CD1c-positive myeloid dendritic cell (primary cell): ENCODE measurements at regions not wholly inside any gene's neighbourhood (a gene's known extent, or its start where the extent isn't known, plus 50 kb on each side); places are given as distances from the start of the nearest gene placed in this dataset.

ENCODE experiments used
- DNase-seq: peaks from one replicate; pipeline ENCODE4 v3.0.0-alpha.2; 2016; ENCODE audit errors: extremely low spot score

DNA sequence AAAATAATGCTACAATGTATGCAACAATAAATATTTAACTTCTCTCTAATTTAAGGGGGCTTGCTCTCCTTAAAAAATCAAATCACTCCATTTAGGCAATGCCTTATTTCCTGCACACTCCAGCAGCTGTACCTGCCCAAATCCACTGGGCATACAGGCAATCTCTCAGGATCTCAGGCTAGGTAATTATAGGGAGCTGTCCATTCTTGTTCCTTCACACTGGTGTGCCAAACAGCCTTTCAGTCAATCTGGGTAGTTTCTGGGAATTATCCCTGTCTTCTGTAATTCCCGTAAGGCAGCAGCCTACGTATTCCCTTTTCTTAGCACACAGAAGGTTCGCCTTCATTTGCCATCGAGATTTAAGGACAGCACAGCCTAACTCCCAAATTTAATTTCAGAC is 922.6 kb upstream of the SLIT2 start:
- no peak for DNase-seq

DNA sequence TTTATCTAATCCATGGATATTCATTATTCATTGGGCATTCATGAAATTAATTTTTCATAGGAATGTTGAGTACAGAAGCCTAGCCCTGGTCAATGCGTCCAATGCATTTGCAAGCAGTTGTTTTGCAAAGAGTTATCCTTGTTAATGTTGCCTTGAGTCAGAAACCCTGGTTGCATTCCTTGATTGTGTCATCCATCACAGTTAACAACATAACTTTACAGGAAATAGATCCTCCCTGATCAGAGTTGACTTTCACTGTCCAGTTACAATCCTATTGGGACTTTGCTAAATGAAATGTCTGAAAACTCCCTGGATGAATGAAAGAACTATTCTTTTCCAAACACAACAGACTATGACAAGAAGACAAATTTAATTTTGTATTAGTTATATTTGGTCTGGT is 924.3 kb upstream of the SLIT2 start:
- no peak for DNase-seq

DNA sequence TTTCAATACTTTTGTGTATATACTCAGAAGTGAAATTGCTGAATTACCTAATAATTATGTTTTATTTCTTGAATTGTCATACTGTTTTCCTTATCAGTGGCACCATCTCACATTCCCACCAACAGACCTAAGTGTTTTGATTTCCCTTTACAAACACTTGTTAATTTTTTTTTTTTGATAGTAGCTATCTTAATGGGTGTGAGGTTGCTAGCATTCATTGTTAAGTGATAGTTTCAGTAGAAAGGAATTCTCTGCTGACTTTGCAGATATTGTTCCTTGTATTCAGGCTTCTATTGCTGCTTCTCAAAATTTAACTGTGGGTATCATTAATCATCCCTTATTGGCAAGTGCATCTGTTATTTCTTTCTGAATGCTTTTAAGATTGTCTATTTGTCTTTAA is 927.5 kb upstream of the SLIT2 start:
- DNase-seq = no peak

DNA sequence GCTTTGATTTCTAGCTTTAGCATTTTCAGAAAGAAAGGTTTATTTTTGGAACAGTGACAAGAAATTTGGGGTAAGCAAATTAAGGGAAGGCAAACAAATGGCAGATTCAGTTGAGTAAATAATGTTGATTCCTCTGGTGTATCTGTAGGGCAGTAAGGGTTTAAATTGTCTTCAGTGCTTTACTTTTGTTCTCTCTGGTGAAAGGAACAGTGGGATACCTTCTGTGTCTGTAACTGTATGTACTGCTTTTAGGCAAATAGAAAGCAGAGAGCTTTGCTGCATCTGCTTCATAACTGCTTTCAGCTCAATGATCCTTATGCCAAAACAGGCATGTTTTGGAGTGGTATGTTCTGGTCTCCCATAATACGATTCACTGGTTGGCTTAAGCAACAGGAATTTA is 932.1 kb upstream of the SLIT2 start:
- DNase-seq = no peak

DNA sequence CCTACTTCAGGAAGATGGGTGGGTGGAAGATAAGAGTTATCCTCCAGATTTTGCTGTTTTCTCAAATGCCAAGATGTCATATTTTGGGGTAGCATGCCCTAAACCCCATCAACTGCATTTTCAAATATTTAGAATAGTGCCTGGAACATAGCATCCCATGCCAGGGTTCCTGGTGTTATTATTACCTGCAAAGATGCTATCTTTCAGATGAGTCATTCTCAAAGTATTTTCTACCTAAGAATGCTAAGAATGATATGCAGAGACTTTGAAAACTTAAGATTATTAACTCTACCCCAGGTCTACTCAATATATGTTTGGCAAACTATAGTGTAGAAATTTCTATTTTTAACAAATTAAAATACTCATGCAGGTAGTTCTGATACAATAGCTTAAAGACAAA is 934.3 kb upstream of the SLIT2 start:
- DNase-seq = no peak

DNA sequence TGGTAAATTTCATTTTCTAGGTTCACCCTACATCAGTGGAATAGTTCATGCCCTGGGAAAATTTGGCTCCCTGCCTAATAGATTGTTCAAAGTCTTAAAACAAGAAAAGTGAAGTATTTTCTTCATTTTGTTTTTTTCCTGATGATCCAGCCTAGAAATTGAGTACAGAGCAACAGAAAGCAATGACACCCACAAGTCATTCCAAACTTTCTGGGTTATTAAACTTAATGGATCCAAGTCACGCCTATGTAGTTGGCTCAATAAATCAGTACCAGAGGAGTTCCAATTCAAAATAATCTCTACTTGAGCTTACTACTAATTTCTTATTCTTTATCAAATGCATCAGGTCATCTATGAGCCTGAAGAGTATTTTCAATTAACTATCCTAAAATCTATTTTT is 937.6 kb upstream of the SLIT2 start:
- no peak for DNase-seq

DNA sequence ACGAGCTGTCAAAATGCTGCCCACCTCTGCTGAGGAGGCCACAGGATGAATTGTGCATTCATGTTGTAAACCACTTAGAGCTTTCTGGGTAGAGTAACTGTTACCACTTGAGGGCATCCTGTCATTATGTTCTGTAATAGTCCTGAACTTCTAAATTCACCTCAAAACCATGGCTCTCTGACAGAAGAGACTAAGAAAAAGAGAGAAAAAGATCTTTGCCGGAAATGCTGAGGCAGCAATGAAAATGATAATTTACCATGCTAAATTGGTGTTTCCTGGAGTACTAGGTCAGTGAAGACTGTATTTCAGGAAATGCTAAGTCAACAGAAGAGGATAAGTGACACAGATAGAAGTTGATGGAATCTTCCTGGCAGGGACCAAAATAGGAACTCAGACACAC is 942.3 kb upstream of the SLIT2 start:
- no peak for DNase-seq

DNA sequence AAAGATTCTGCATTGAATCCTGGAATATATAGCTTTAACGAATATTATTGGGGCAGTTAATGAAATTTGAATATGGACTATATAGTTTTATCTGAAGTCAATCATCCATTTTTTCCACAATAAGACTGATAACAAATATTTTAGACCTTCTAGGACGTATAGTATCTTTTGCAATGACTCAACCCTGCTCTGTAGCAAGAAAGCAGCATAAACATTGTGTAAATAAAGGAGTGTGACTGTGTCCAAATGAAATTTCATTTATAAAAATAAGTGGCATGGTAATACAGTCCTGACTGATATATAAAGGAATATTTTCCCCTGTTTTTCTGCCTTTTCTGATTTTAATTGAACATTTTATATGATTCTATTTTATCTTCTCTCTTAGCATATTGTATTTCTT is 947.7 kb upstream of the SLIT2 start:
- no peak for DNase-seq

DNA sequence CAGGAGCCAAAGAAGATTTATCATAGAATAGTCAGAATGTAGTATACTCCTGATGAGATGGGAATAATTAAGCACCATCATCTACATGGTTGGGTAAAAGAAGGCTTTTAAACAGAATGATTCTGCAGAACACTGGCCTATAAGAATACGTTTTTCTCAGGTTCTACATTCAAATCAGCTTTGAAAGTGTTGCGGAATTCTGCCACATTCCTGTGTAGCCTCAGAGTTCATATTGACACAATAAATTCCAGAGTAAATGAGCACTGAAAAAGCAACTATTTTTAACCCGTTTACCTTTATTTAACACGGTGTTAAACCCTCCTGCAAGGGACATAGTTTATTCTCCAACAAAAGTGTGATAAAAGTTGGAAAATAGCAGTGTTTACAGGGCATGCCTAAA is 950.2 kb upstream of the SLIT2 start:
- DNase-seq = no peak

DNA sequence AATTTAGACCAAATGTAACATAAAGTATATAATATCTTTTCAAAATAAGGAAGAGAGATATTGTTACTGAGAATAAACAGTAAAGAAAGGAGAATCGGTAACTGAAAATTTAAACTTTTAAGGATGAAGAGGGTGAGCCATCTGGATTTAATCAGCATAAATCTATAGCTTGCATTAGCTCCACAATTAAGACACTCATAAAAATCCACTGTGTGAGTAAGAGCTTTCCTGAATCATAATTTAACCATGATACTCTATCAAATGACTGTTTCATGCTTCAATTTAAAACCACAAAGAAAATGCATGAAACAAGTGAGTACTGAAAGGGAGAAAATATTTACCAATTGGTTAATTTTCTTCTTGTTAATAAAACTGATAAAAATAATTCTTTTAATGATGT is 951.5 kb upstream of the SLIT2 start:
- DNase-seq = no peak

DNA sequence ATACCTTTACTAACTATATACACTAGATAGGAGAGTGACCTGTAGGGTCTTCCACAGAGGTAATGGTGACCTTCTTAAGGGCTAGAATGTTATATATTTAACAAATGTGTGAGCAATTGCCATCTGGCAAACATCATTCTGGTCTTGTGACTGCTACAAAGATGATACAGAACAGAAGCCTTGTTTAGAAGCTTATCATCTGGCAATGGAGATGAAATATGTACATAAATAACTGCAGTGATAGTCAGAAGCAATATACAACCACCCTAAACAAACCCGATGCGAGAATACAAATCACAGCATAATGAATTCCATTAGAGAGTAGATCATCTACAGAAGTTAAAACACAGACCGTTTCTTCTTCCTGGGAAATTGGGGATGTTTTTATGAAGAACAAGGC is 952.7 kb upstream of the SLIT2 start:
- no peak for DNase-seq

DNA sequence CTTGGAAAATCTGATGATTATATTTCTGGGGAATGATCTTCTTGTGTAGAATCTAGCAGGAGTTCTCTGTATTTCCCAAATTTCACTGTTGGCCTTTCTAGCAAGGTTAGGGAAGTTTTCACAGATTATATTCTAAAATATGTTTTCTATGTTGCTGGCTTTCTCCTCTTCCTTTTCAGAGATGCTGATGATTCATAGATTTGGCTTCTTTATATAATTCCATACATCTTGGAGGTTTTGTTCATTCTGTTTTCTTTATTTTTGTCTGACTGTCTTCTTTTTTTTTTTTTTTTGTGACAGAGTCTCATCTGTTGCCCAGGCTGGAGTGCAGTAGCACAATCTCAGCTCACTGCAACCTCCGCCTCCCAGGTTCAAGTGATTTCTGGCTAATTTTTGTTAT is 957.9 kb upstream of the SLIT2 start:
- no peak for DNase-seq

DNA sequence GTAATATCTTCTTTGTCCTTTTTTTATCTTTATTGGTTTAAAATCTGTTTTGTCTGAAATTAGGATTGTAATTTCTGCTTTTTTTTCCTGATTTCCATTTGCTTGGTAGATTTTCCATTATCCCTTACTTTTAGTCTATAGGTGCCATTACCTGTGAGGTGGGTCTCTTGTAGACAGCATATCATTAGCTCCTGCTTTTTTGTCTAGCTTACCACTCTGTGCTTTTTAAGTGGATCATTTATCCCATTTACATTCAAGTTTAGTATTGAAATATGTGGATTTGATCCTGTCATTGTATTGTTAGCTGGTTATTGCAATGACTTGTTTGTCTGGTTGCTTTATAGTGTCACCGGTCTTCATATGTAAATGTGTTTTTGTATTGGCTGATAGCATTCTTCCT is 958.6 kb upstream of the SLIT2 start:
- no peak for DNase-seq

DNA sequence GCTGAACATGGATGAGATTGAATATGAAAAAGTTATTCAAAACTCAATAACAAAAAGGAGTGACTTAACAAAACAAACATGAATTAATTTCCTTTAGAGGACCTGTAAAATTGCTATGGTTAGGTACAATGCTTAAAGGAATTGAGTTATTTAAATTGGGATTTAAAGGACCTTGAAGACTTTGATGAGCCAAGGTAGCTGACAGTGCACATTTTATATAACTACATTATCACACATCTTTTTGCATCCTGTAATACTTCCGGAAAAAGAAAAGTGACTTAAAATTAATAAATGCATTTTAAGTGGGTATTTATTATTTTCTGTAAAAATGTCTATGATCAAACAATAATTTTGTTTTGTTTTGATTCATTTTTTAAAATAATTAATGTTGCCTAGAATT is 964.8 kb upstream of the SLIT2 start:
- DNase-seq = no peak

DNA sequence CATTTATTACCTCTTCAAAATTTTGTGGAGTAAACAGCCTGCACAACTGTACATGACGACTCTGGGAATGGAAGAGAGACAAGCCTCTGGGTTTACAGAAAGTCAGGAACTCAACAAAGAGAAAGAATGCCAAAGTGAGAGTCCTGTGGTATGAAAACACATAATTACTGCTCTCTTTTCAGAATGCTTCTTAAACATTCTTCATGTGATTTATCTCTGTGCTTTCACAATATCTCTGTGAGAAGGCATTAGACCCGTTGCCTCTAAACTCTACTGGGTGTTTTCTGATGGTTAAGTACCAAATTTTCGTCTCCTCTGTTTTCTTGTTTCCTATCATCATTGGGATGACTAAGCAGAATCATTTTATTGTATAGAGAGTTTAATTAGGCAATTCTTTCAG is 966.6 kb upstream of the SLIT2 start:
- no peak for DNase-seq

DNA sequence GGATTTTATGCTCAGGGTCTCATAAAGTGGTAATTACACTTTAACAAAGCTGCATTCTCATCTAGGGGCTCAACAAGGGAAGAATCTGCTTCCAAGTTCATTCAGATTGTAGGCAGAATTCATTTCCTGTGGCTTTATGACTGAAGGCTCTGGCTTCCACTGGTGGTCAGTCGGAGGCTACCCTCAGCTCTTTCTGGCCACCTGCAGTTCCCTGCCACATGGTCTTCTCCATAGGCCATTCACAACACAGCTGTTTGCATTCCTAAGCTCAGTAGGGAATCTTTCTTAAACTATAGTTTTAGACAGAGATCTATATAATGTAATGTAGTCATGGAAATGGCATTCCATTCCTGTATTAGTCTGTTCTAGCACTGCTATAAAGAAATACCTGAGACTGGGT is 973.0 kb upstream of the SLIT2 start:
- DNase-seq = no peak

DNA sequence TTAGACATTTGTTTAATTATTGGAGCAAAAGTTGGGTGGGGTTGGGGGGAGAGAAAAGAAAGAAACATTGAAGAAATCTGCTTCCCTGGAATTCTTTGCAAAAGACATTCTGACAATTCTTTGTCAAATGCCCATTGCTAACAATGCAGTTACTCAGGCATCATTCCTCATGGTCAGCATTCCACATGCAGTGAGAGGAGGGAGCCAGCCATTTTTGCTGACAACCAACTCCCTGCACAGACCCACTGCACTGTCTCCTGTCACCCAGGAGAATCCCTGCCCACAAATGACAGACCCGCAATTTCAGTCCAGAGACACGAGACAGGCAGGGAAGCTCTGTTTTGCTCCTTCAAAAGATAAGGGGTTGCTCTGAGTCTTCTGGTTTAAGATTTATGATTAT is 985.1 kb upstream of the SLIT2 start:
- DNase-seq = no peak

DNA sequence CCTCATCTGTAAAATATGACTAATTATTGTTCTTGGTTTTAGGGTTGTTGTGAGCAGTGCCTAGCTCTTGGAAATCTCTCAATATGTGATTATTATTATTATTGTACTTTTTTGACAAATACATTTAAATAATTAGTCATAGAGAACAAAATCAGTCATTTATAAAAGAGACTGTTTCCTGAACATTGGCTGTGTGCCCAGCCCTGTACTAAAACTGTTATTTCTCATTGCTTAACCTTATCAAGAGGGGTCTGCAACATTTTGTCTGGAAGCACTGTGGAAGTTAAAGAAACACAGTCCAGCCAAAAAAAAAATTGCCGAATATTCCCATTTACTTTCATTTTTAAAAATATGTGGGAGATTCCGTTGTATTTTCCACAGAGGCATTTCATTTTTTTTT is 989.2 kb upstream of the SLIT2 start:
- DNase-seq = no peak

DNA sequence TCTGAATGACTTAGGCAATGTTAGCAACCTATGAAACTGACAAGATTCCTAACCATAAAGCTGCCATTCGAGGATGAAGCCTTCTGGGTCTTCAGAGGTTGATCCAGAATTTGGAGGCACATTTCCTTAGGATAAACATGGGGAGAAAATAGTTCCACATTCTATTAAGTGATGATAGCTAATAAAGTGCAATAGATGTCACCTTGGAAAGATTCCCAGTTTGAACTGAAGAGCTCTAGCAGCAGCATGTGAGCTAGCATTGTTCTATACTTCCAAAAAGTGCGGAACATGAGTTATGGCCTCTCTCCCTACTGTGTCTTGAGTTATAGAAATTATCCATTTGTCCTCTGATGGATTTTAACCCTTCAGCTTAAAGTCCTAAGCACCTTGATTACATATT is 991.4 kb upstream of the SLIT2 start:
- DNase-seq = no peak

DNA sequence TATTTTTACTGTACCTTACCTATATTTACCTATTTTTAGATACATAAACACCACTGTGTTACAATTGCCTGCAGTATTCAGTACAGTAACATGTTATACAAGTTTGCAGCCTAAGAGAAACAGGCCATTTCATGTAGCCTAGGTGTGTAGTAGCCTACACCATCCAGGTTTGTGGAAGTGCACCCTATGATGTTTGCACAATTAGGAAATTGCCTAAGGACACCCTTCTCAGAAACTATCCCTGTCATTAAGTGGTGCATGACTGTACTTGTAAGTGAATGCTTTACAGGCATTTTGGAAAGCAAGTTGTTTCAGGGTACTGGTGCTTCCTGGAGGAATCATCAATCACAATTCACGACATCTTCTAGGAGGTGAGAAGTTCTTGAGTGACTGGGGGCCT is 991.8 kb upstream of the SLIT2 start:
- no peak for DNase-seq

DNA sequence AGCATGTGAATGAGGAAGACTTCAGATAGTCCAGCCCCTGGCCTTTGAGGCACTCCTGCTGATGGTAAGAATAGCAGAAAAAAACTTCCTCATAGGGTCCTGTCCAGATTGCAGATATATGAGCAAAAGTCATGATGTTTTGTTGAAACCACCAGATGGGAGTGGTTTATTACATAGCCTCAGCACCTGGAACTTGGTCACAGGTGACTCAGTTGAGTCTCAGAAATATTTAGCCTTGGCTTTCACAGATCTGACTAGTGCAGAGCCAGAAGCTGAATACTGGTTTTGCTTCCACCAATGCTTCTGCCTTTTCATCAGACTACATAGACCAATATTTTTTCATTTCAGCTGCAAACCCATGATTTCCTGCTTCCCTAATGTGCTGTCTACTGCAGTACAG is 994.9 kb upstream of the SLIT2 start:
- no peak for DNase-seq

DNA sequence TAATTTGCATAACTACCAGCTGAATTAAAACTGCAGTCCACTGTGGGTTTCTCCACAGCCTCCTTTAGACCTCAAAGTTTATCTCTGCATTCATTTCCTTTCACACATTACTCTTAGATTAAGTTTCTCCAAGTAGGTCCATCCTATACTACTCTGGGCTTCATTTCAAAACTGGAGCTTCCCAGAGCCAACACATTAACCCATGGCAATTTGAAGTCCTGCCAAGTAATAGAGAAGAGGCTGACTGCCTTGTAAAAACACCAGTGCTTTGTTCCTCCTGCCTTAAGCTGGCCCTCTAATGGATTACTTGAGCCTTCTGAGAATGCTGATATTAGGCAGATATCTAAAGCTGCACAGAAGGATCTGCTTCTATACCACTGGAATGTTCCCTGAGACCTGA is 997.2 kb upstream of the SLIT2 start:
- no peak for DNase-seq

DNA sequence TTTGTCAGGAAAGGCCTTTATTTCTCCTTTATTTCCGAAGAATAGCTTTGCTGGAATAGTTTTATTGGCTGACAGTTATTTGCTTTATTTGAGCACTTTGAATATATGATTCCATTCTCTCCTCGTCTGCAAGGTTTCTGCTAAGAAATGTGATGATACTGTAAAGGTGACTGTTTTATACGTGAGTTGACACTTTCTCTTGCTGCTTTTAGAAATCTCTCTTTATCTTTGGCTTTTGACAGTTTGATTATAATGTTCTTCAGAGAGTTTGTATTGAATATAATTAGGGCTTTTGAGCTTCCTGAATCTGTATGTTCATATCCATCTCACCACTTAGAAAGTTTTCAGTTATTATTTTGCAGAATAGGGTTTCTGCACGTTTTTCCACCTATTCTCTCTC is 1003.7 kb upstream of the SLIT2 start:
- no peak for DNase-seq

DNA sequence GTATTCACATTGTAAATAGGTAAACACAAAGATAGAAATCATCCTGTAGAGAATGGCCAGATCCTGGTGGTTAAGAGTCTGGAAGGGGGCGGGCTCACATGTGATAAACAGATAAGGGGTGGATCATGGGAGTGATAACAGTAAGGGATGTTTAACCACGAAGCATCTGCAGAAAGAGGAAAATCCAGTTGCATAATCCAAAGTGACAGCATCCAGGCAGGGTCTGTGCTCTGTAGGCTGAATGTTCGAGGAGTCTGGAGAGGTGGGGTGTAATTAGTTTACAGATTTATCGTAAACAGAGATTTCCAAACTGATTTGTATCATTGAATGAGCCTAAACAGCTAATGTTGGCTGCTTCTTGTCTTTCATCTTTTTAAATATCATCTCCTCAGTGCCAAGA is 1009.8 kb upstream of the SLIT2 start:
- no peak for DNase-seq

DNA sequence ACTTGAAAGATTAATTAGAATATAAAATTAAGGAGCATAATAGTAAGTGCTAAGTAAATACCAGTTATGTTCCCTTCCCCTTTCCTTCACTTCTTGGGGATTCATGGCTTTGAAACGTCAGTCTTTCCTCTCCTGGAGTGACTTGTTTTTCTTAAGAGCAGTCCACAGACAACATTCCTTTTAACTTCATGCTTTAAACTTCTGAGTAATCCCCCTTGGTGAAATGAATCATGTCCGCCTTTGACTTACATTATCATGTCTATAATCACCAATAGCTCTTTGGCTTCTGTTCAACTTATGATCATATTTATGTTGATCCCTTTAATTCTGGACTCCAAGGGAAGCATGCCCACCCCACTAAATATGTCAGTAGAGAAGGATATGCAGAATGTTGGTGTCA is 1012.1 kb upstream of the SLIT2 start:
- no peak for DNase-seq
